ENCODE measurements at regions not wholly inside any gene's neighbourhood (a gene's known extent, or its start where the extent isn't known, plus 50 kb on each side); places are given as distances from the start of the nearest gene placed in this dataset.

DNA sequence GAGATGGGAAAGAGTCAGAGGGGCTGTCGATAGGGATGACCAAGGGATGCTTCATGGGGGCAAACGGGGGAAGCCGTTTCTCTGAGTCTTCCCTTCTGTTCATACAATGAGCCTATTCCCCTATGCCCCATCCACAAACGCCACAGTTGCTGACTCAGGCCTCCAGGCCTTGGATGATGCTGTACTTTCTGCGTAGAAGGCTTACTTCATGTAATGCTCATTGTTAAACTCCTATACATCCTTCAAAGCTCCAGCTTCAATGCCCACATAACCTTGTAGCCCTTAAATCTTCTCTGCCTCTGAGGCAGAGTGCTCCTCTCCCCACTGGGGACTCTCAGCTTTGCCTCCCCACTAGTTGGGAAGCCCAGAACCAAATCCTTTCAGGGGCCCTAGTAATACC, 120.3 kb downstream of the PTPRS start:
- ChIA-PET POLR2A (no interaction called here), CTCF (interaction anchor here (0.7 to 1.0 kb wide), 2 partner anchors 171 to 172 kb away, joined by 3 read pairs; no protein-coding TSS in a partner anchor)
- DNase-seq (ENCODE audit: low read depth, low spot score): no peak
- TF ChIP-seq, protein P1, sequence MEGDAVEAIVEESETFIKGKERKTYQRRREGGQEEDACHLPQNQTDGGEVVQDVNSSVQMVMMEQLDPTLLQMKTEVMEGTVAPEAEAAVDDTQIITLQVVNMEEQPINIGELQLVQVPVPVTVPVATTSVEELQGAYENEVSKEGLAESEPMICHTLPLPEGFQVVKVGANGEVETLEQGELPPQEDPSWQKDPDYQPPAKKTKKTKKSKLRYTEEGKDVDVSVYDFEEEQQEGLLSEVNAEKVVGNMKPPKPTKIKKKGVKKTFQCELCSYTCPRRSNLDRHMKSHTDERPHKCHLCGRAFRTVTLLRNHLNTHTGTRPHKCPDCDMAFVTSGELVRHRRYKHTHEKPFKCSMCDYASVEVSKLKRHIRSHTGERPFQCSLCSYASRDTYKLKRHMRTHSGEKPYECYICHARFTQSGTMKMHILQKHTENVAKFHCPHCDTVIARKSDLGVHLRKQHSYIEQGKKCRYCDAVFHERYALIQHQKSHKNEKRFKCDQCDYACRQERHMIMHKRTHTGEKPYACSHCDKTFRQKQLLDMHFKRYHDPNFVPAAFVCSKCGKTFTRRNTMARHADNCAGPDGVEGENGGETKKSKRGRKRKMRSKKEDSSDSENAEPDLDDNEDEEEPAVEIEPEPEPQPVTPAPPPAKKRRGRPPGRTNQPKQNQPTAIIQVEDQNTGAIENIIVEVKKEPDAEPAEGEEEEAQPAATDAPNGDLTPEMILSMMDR (IDR thresholded peaks at IDR 0.05; ENCODE audit: insufficient read depth, low read length, missing control alignments): no peak
- no peak overlapping the region for H3K4me3 ChIP-seq (ENCODE audit: low read depth, low read length)

DNA sequence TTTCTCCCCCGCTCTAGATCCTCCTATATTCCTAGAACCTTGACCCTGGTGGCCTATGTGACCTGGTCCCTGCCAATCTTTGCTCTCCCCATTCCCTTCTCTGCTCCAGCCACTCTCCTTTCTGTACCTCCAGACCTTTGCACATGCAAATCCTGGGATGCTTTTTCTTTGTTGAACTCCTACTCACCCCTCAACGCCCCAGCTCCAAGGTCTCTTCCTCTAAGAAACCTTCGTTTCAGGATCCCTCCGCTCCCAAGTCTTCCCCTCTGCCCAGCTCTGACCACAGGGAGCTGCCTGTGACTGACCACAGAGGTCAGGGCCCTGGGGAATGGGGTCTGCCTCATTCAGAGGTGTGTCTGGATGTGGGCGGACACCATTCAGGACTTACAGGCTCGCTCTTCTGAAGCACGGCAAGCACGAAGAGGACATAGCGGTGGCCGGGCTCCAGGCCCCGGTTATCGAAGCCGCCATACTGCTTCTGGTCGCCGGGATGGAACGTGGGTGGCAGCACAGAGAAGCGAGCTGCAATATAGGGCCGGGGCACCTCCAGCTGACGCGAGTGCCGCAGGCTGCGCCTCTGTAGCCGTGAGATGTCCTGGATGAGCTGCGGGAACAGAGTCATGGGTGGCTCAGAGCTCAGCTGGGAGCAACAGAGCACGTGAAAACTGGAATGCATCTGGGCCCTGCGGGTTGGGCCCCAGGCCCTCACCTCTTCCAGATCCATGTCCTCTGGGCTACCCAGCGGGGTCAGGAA, 120.9 kb downstream of the PTPRS start:
- H3K4me3 ChIP-seq (ENCODE audit: low read depth, low read length): no peak overlapping the region
- TF ChIP-seq, protein P1 (IDR thresholded peaks at IDR 0.05; ENCODE audit: insufficient read depth, low read length, missing control alignments): no peak
- DNase-seq (ENCODE audit: low read depth, low spot score): no peak
- CTCF ChIA-PET: interaction anchor here (1.0 kb wide), 1 partner anchor 171 kb away, joined by 3 read pairs; no protein-coding TSS in a partner anchor
- POLR2A ChIA-PET: no interaction called here

DNA sequence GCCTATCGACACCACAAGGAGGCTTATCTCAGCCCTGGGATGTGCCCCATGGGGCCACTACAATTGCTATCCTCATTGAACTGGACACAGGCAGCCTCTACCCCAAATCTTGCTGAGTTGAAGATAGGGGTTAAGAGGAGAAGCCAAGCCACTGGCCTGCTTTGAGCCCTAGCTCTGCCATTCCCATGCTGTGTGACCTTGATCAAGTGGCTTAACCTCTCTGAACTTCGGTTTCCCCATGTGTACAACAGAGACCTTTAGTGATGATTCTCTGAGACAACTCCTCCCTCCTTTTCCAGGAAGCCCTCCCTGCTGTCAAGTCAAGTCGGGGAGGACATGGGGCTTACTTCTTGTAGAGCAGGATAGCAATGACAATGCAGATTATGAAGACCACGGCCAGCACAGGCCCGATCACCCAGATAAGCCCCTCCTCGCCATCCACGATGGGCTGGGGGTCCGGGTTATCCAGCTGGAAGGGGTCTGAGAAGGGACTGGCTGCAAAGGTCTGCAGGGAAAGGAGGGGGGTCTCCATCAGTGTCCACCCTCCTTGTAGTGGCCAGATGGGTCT, 121.6 kb downstream of the PTPRS start:
- POLR2A ChIA-PET: no interaction called here
- no peak overlapping the region for H3K4me3 ChIP-seq (ENCODE audit: low read depth, low read length)
- TF ChIP-seq, protein P1 (IDR thresholded peaks at IDR 0.05; ENCODE audit: insufficient read depth, low read length, missing control alignments): no peak
- CTCF ChIA-PET: no interaction called here
- DNase-seq (ENCODE audit: low read depth, low spot score): no peak

DNA sequence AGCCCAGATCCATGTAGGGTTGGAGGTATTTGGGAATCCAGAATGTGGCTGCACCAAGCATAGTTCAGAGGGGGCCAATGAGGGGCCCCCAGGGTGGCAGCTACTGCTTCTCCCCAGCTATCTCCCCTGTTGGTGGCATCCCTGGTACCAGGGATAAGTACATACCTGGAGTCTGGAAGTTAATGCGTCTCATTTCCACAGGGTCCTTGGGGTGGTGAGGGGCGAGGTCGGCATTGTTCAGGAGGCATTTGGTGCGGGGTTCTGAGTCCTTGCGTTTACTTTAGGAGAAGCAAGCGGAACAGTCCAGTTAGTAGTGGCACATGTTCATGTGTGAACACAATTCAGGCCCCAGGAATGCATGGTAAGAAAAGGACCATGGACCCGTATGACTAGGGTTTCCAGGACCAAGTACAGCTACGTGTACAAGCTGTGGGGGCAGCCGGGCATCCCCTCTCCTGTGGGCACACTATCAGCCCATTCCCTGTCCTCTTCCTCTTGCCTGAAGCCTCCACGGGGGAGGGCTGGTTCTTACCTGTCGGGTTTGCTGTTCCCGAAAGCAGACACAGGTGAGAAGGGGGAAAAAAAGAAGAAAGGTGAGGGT, 122.3 kb downstream of the PTPRS start:
- POLR2A ChIA-PET: no interaction called here
- DNase-seq (ENCODE audit: low read depth, low spot score): no peak
- CTCF ChIA-PET: interaction anchor here (2.9 kb wide), 1 partner anchor 8 kb away, joined by 15 read pairs; no protein-coding TSS in a partner anchor
- TF ChIP-seq, protein P1 (IDR thresholded peaks at IDR 0.05; ENCODE audit: insufficient read depth, low read length, missing control alignments): no peak
- no peak overlapping the region for H3K4me3 ChIP-seq (ENCODE audit: low read depth, low read length)

DNA sequence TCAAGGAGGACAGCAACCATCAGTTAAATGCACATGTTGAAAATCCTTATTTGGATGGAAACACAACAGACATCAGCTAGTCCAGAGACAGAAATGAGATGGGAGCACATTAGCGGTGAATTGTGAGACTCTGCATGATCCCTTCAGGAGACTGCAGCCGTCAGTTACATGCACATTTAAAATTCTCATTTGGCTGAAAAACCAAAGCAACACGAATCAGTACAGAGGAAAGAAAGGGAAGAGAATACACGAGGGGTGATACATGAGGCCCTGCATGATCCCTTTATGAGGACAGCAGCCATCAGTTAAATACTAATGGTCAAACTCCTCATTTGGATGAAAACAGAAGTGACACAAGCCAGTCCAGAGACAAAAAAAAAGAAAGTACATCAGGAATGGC, 123.4 kb downstream of the PTPRS start:
- TF ChIP-seq, protein P1 (IDR thresholded peaks at IDR 0.05; ENCODE audit: insufficient read depth, low read length, missing control alignments): no peak
- ChIA-PET POLR2A (no interaction called here), CTCF (interaction anchor here (2.9 kb wide), 1 partner anchor 9 kb away, joined by 15 read pairs; no protein-coding TSS in a partner anchor)

More for the DNA sequence above, 123.4 kb downstream of the PTPRS start:
- no peak for DNase-seq (ENCODE audit: low read depth, low spot score)
- H3K4me3 ChIP-seq (ENCODE audit: low read depth, low read length): no peak overlapping the region
